Nephron progenitor cell (in vitro differentiated cells): ENCODE measurements at regions not wholly inside any gene's neighbourhood (a gene's known extent, or its start where the extent isn't known, plus 50 kb on each side); places are given as distances from the start of the nearest gene placed in this dataset.
"Not testable (repeated sequence)": the region's sequence is repeated elsewhere in the genome, so short reads cannot be mapped to it uniquely, and the experiment has no call there.

ENCODE experiments used
- DNase-seq: peaks from one replicate; pipeline ENCODE4 v3.0.0; 2021
- H3K27ac Mint-ChIP-seq: 2 replicates; pipeline ENCODE4 v1.8.0; 2021; ENCODE audit warnings: mild to moderate bottlenecking, moderate library complexity, mixed read lengths
- H3K27me3 Mint-ChIP-seq: 2 replicates; pipeline ENCODE4 v1.8.0; 2021; ENCODE audit warnings: mild to moderate bottlenecking, low read depth, mixed read lengths; ENCODE audit not compliant: poor library complexity
- H3K36me3 Mint-ChIP-seq: 2 replicates; pipeline ENCODE4 v1.8.0; 2021; ENCODE audit warnings: low read depth, mixed read lengths
- H3K4me1 Mint-ChIP-seq: 2 replicates; pipeline ENCODE4 v1.8.0; 2021; ENCODE audit warnings: mixed read lengths
- H3K4me3 Mint-ChIP-seq: 2 replicates; pipeline ENCODE4 v1.8.0; 2021; ENCODE audit warnings: mild to moderate bottlenecking, moderate library complexity, mixed read lengths
- H3K9me3 Mint-ChIP-seq: 2 replicates; pipeline ENCODE4 v1.8.0; 2021; ENCODE audit warnings: mild to moderate bottlenecking, moderate library complexity, mixed read lengths
- TF ChIP-seq, protein P1 (sequence below): fragments of 200-600 bp; sonication (generic); IDR thresholded peaks from 2 replicates; pipeline ENCODE4 v1.5.0; 2021; ENCODE audit warnings: antibody characterized with exemption

DNA sequence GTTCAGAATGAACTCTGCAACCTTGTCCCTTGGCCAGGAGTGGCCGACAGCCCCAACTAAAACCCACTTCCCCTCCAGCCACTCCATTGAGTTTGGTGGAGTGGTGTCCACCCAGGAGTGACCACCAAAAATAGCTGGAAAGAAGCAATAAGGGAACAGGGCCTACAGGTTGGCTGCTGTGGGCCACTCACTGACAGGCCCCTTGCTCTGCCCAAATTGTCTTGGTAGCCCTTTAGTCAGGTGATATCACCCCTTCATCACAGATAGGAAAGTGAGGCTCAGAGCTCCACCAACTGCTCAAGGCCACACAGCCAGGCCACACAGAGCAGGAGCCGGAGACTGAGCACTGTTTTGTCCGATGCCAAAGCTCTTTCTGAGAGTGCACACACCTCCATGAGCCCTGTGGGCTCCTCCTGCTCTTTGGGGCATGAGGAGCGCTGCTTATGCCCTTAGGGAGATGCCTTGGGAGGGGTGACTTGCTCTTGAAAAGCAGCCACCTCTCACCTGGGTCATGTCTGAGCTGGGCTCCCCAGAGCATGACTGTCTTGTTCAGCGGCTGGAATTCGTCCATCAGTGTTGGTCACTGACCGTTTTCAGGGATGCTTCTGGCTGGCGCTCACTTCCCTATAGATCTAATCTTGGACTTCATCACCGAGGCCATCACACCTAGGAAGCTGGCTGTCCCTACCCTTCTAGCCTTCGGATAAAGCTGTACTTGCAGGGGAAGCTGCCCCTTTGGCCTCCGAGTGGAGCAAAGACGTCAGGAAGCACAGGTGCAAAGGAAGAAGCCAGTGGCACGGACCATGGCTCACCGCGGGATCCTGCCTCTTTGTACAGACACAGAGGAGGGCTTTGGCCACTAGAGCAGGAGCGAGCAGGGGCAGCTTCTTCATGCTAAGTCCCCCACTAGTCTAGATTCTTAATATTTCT lies 186.0 kb upstream of the ZNF469 start:
- H3K27me3 Mint-ChIP-seq: peaks cover 9% of the 10 kb centered on the region
- peaks cover 6% of the 10 kb centered on the region for H3K9me3 Mint-ChIP-seq
- H3K36me3 Mint-ChIP-seq: peaks cover 5% of the 10 kb centered on the region
- no peak overlapping the region for H3K4me3 Mint-ChIP-seq
- TF ChIP-seq, protein P1, sequence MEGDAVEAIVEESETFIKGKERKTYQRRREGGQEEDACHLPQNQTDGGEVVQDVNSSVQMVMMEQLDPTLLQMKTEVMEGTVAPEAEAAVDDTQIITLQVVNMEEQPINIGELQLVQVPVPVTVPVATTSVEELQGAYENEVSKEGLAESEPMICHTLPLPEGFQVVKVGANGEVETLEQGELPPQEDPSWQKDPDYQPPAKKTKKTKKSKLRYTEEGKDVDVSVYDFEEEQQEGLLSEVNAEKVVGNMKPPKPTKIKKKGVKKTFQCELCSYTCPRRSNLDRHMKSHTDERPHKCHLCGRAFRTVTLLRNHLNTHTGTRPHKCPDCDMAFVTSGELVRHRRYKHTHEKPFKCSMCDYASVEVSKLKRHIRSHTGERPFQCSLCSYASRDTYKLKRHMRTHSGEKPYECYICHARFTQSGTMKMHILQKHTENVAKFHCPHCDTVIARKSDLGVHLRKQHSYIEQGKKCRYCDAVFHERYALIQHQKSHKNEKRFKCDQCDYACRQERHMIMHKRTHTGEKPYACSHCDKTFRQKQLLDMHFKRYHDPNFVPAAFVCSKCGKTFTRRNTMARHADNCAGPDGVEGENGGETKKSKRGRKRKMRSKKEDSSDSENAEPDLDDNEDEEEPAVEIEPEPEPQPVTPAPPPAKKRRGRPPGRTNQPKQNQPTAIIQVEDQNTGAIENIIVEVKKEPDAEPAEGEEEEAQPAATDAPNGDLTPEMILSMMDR: no peak
- H3K4me1 Mint-ChIP-seq: peaks cover 35% of the 10 kb centered on the region
- no peak overlapping the region for H3K27ac Mint-ChIP-seq
- DNase-seq: no peak

DNA sequence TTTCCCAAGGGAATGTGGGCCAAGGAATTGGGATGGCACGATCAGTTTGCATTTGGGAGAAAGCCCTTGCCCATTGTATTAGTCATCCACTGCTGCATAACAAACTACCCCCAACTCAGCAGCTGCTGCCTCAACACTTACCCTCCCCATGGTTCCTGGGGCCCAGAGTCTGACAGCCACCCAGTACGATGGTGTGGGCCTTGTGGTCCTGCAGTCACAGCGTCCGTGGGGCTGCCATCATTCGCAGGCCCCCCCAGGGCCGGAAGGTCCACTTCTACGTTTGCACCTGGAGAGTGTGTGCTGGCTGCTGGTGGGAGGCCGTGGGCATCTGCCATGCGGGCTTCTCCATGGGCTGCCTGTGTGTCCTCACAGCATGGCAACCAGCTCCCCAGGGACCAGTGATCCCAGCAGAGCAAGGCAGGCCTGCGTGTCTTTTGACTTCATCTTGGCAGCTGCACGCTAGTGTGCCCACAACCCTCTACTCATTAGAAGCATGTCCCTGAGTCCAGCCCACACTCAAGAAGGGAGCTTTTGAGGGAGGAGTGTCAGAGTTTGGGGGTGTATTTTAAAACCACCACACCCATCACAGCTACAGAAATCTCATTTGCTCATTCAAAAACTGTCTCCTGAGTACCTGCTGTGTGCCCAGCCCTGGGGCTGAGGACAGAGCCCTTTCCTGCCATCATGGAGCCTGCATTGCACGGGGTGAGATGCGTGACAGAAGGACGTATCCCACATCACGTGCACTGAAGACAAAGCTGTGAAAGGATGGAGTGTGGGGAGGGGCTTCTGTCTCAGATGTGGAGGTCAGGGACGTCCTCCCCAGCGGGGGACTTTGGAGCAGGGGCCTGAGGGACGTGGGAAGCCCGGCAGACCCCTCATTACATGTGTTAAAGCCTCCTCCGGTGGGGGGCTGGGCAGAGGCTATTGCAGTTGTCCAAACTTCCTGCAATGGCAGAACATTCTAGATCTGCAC lies 185.0 kb upstream of the ZNF469 start:
- Mint-ChIP-seq H3K9me3 (peaks cover 1% of the 10 kb centered on the region), H3K36me3 (peaks cover under 1% of the 10 kb centered on the region), H3K27me3 (peaks cover 4% of the 10 kb centered on the region), H3K27ac (no peak overlapping the region), H3K4me3 (no peak overlapping the region), H3K4me1 (peaks cover 30% of the 10 kb centered on the region)
- DNase-seq: no peak
- TF ChIP-seq, protein P1: no peak

DNA sequence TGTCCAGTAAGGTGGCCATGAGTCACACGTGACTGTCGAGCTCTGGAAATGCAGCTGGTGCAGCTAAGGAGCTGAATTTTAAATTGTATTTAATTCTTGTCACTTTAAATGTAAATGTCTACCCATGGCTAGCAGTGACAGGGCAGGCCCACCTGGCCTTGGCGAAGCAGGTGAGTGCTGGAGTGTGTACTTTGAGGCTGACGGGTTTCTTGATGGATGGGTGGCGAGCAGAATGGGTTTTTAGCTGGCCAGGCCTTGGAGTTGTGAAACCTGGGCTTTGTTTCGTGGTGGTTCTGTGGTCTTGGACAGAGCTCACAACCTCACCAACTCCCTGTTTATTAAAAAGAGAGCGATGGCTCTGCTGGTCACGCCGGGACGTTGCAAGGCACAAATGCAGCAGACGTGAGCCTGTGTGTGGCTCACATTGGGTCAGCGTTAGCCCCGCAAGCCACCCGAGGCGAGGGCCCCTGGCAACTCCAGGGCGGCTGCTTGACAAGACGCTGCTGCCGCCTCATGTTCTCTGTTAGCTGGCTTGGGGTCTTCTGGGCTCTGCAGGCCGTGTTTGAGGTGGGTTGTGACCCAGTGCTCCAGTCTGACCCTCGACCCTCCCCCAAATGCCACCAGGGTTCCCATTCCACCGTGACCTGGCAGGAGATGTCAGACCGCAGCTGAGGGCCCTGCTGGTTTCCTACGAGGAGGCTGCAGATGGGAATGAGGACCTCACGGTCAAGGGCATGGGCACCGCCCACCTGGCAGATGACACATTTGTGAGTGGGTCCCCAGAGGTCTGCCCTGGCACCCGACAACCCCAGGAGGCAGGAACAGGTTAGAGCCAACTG lies 184.1 kb upstream of the ZNF469 start:
- H3K27ac Mint-ChIP-seq, H3K36me3 Mint-ChIP-seq, H3K27me3 Mint-ChIP-seq, DNase-seq, H3K9me3 Mint-ChIP-seq, H3K4me3 Mint-ChIP-seq: not testable (repeated sequence)
- peaks cover 29% of the 10 kb centered on the region for H3K4me1 Mint-ChIP-seq

DNA sequence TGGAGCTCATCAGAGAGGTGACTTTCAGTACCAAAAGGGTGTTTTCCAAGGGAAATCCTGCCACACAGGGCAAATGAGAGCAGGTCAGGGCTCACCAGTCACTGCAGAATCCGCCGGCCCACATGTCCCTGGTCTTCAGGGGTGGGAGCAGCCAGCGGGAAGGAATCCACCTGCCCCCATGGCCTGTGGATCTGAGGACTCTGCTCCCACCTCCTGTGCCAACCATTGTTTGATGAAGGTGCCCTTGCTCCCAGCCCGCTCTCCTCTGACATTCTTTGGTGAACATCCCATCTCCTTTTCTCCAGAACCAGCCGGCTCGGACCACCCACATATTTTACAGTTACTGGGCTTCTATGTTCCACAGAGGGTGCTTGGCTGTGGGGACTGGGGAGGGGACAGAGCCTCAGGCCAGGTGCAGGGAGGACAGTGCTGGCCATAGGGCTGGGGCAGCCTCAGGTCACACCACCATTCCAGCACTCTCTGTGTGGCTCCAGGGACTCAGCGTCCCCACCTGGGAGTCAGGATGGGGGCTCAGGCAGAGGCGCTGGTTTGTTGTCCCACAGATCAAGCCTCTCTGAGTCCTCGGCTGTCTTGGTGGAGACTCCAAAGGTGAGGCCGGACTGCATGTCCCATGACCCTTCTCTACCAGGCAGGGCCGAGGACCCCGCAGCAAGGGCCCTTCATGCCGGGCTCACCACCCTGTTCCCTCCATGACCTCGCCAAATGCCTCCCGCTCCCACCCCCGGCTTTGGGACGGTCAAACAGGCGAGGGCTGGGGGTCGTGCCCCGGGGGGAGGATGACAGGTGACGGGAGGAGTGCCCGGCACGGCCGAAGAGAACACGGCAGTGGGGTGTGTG lies 183.2 kb upstream of the ZNF469 start:
- H3K9me3 Mint-ChIP-seq, H3K27me3 Mint-ChIP-seq, DNase-seq, H3K4me3 Mint-ChIP-seq, H3K36me3 Mint-ChIP-seq, H3K27ac Mint-ChIP-seq: not testable (repeated sequence)
- peaks cover 25% of the 10 kb centered on the region for H3K4me1 Mint-ChIP-seq

DNA sequence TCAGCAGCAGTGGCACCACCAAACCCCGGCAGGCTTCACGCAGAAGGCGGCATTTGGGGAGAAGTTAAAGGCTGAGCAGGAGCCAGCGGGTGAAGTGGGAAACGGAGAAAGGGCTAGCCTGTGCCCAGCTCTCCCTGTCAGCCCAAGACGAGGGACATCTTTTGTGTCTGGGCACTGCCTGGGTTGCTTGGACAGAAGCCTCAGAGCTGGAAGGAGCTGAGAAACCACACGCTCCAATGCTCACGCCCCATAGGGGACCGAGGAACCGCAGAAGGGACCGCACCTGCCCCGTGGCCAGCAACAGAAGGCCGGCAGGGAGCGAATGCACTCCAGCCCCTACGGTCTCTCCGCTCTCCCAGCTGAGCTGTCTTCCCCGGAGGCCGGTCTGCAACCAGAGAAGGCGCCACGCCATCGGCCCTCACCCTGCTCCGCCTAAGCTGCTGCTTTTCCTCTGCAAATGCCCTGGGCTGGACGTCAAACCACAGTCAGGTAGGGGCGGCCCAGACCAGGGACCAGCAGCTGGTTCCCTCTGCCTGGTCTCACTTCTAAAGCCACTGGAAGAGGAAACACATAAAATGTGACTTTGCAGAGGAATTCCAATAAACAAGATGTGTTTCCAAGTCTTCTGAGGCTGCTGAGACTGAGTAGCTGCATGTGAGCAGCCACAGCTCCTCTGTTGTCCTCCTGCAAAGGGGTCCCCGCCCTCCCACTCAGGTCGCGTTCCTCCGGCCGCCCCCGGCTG lies 182.4 kb upstream of the ZNF469 start:
- not testable (repeated sequence) for H3K4me3 Mint-ChIP-seq, H3K27me3 Mint-ChIP-seq, H3K36me3 Mint-ChIP-seq

DNA sequence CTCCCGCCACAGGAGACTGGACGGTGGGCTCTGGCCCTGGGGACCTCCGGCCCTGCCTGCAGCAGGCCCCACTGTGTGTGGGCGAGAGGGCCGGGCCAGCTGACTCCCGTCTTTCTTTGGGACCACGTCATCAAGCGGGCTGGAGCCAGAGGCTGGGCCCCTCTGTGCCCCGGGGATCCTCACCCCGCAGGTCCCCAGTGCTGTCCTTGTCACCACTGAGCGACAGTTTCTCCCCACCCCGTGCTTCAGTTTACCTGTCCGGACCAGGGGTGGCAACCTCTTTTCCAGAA lies 181.9 kb upstream of the ZNF469 start:
- no peaks in the 10 kb centered on the region for H3K36me3 Mint-ChIP-seq
- peaks cover 3% of the 10 kb centered on the region for H3K27me3 Mint-ChIP-seq
- no peak overlapping the region for H3K27ac Mint-ChIP-seq
- TF ChIP-seq, protein P1: no peak
- DNase-seq: no peak
- H3K4me3 Mint-ChIP-seq: no peak overlapping the region
- H3K4me1 Mint-ChIP-seq: peaks cover 14% of the 10 kb centered on the region
- no peaks in the 10 kb centered on the region for H3K9me3 Mint-ChIP-seq

More for the DNA sequence above, 182.4 kb upstream of the ZNF469 start:
- DNase-seq, H3K27ac Mint-ChIP-seq, H3K9me3 Mint-ChIP-seq: not testable (repeated sequence)
- H3K4me1 Mint-ChIP-seq: peaks cover 20% of the 10 kb centered on the region

DNA sequence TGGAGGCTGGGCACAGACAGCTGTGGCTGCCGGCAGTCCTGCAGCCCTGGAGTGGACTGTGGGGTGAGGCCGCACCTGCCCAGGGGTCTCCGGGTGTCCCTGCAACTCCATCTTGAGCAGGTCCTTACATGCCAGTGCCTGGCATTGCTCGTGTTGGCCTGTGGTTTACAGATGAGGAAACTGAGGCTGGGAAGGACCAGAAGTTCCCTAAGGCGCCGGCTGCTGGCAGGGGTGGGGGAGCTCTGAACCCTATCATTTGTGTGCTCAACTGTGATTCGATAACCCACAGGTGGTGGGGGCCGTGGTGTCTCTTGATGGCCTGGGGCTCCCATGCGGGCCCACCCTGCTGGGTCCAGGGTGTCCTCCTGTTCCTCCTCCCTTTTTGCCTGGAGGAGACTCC lies 181.1 kb upstream of the ZNF469 start:
- not testable (repeated sequence) for DNase-seq, H3K9me3 Mint-ChIP-seq, H3K4me3 Mint-ChIP-seq, H3K27me3 Mint-ChIP-seq, H3K27ac Mint-ChIP-seq, H3K4me1 Mint-ChIP-seq, H3K36me3 Mint-ChIP-seq
